ENCODE measurements at regions not wholly inside any gene's neighbourhood (a gene's known extent, or its start where the extent isn't known, plus 50 kb on each side); places are given as distances from the start of the nearest gene placed in this dataset.

DNA sequence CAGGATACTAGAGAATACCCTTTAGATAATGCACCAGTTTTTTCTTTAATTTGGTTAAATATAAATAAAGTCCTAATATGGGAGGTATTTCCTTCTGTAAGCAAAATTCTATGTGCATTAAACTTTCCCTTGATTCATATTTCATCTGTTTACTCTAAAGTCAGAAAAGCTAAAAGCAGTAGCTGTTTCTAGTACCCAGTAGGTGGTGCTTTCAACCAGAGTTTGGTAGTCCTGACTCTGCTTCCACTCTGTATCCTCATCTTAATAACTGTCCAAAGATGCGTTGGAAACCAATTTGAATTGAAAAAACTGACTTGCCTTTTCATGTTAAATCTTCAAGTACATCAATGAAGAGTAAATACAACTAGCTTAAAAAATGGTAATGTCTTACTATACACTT lies 1065.2 kb downstream of the JRKL start:
- in situ Hi-C loops (cut with MboI; ENCODE audit: low pct_ligation_motif_present in 1 of 4, low pct_unique_long_range_greater_than_20kb in 1 of 4, low sequenced_read_pairs in 3 of 4) (no loop called here), intact Hi-C loops (cut with DNase I; ENCODE audit: low total_unique reads) (no loop called here)
- H3K4me1 ChIP-seq: no peaks in the 10 kb centered on the region
- DNase-seq: no peak
- no peaks in the 10 kb centered on the region for H3K36me3 ChIP-seq
- WGBS, 2 donors (ENCODE audit: low coverage in 1 of 2): 33 to 39% methylated on average over 1 of the region's 1 CpG
- no peak overlapping the region for H3K27ac ChIP-seq
- H3K4me3 ChIP-seq: no peak overlapping the region
- TF ChIP-seq POLR2AphosphoS5 (IDR thresholded peaks at IDR 0.05) (no peak), EP300 (IDR thresholded peaks at IDR 0.05; ENCODE audit: low read depth) (no peak), POLR2A (IDR thresholded peaks at IDR 0.05) (no peak)
- TF ChIP-seq, protein P1, sequence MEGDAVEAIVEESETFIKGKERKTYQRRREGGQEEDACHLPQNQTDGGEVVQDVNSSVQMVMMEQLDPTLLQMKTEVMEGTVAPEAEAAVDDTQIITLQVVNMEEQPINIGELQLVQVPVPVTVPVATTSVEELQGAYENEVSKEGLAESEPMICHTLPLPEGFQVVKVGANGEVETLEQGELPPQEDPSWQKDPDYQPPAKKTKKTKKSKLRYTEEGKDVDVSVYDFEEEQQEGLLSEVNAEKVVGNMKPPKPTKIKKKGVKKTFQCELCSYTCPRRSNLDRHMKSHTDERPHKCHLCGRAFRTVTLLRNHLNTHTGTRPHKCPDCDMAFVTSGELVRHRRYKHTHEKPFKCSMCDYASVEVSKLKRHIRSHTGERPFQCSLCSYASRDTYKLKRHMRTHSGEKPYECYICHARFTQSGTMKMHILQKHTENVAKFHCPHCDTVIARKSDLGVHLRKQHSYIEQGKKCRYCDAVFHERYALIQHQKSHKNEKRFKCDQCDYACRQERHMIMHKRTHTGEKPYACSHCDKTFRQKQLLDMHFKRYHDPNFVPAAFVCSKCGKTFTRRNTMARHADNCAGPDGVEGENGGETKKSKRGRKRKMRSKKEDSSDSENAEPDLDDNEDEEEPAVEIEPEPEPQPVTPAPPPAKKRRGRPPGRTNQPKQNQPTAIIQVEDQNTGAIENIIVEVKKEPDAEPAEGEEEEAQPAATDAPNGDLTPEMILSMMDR (IDR thresholded peaks at IDR 0.05): no peak
- no peaks in the 10 kb centered on the region for H3K27me3 ChIP-seq
- H3K9me3 ChIP-seq: no peaks in the 10 kb centered on the region

DNA sequence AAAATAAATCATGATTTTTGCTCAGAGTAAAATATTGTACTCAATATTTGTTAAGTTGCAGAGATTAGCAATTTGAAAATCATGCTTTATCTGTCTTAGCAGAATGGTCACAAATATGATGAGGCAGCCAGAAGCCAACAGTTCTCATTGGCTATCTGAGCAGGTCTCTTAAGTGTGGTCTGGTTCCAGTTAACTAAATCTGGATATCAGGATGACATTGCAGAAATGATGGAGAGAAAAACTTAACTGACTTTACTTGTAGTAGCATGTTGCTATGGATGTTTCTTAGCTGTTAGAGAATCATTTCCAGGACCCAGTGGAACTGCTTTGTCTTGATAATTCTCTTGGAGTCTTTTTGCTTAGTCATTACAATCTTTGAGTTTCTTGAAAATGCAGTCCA lies 1070.3 kb downstream of the JRKL start:
- TF ChIP-seq EP300 (IDR thresholded peaks at IDR 0.05; ENCODE audit: low read depth) (no peak), POLR2AphosphoS5 (IDR thresholded peaks at IDR 0.05) (no peak), POLR2A (IDR thresholded peaks at IDR 0.05) (no peak)
- TF ChIP-seq, protein P1 (IDR thresholded peaks at IDR 0.05): no peak
- Histone ChIP-seq H3K4me1 (no peaks in the 10 kb centered on the region), H3K36me3 (no peaks in the 10 kb centered on the region), H3K4me3 (no peak overlapping the region), H3K27ac (no peak overlapping the region), H3K9me3 (no peaks in the 10 kb centered on the region), H3K27me3 (no peaks in the 10 kb centered on the region)
- in situ Hi-C loops (cut with MboI; ENCODE audit: low pct_ligation_motif_present in 1 of 4, low pct_unique_long_range_greater_than_20kb in 1 of 4, low sequenced_read_pairs in 3 of 4): no loop called here
- intact Hi-C loops (cut with DNase I; ENCODE audit: low total_unique reads): no loop called here
- no peak for DNase-seq

DNA sequence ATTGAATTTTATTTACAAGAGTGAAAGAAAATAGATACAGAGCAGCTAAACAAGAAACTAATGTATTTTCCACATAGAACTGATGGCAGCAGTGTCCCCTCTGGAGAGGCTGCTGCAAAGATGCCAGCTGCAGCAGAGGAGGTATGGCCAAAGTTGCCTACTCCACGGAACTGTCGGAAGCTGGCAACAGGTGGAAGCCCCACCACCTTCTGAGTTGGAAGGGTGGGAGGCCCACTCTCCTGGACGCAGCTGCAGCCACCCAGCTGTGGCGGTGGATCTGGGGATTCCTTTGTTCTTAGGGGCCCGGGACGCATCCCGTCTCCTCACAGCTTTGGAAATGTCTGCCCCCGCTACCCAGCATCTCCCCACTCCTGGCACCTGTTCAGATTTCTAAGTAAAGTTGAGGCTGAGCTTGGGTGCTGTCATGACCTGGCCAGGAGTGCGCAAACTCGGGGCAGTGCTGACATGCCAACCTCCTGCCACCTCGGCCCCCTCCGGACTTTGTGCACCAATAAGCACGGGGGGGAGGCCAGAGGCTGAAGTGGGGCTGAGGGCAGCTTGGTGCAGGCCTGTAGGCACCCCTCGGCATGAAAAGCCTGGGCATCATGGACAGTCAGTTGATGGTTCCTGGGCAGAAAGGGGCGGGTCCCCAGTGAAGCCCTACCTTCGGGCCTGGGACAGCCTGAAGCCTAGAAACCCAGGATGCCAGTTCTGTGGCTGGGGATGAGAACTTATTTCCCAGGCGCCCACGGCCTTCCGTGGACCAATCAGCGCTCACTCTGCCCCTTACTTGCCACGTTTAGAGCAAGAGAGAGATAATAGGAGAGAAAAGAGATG lies 1071.4 kb downstream of the JRKL start:
- TF ChIP-seq POLR2A (IDR thresholded peaks at IDR 0.05): no peak
- TF ChIP-seq POLR2AphosphoS5 (IDR thresholded peaks at IDR 0.05): no peak
- TF ChIP-seq EP300 (IDR thresholded peaks at IDR 0.05; ENCODE audit: low read depth): no peak
- TF ChIP-seq, protein P1 (IDR thresholded peaks at IDR 0.05): no peak
- Histone ChIP-seq H3K9me3 (no peaks in the 10 kb centered on the region), H3K4me1 (no peaks in the 10 kb centered on the region), H3K27me3 (no peaks in the 10 kb centered on the region), H3K36me3 (no peaks in the 10 kb centered on the region), H3K4me3 (no peak overlapping the region), H3K27ac (no peak overlapping the region)
- DNase-seq: no peak
- 76 to 82% methylated on average over 4 to 21 of the region's 21 CpGs for WGBS, 2 donors (ENCODE audit: low coverage in 1 of 2)
- in situ Hi-C loops (cut with MboI; ENCODE audit: low pct_ligation_motif_present in 1 of 4, low pct_unique_long_range_greater_than_20kb in 1 of 4, low sequenced_read_pairs in 3 of 4) (no loop called here), intact Hi-C loops (cut with DNase I; ENCODE audit: low total_unique reads) (no loop called here)

DNA sequence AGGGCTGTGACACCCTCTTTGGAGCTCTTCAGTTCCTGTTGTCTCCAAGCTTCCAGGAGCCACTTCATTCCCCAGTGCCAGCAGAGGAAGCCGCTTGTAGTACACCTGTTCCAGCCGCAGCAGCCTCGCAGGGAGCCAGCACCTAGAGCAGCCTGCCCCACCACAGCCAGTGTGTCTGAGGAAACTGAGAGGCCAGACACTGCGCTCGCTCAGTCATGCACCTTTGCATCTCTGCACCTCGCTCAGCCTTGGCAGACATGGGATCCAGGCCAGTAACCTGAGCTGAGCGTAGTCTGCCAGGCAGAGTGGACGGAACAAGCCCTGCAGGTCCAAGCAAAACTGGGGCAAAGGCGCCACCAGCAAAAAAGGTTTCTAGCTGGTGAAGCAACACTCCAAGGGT lies 1072.1 kb downstream of the JRKL start:
- Histone ChIP-seq H3K27ac (no peak overlapping the region), H3K4me1 (no peaks in the 10 kb centered on the region), H3K27me3 (no peaks in the 10 kb centered on the region), H3K4me3 (no peak overlapping the region), H3K9me3 (no peaks in the 10 kb centered on the region), H3K36me3 (no peaks in the 10 kb centered on the region)
- TF ChIP-seq POLR2AphosphoS5 (IDR thresholded peaks at IDR 0.05) (no peak), EP300 (IDR thresholded peaks at IDR 0.05; ENCODE audit: low read depth) (no peak), POLR2A (IDR thresholded peaks at IDR 0.05) (no peak)
- TF ChIP-seq, protein P1 (IDR thresholded peaks at IDR 0.05): no peak
- in situ Hi-C loops (cut with MboI; ENCODE audit: low pct_ligation_motif_present in 1 of 4, low pct_unique_long_range_greater_than_20kb in 1 of 4, low sequenced_read_pairs in 3 of 4) (no loop called here), intact Hi-C loops (cut with DNase I; ENCODE audit: low total_unique reads) (no loop called here)
- DNase-seq: no peak
- WGBS, 2 donors (ENCODE audit: low coverage in 1 of 2): 91% methylated on average over 8 of the region's 9 CpGs; no CpG with 5 or more reads in 1 of the 2 donors
